HUES48 (cell line): ENCODE measurements at regions not wholly inside any gene's neighbourhood (a gene's known extent, or its start where the extent isn't known, plus 50 kb on each side); places are given as distances from the start of the nearest gene placed in this dataset.

Source experiments
- H3K27ac ChIP-seq: one replicate; pipeline ENCODE4 v1.7.0; 2013; ENCODE audit warnings: low read depth, low read length, inconsistent platforms
- H3K27me3 ChIP-seq: 2 replicates; pipeline ENCODE4 v1.6.1; 2013; ENCODE audit warnings: mild to moderate bottlenecking, low read length; ENCODE audit not compliant: control insufficient read depth, insufficient read depth
- H3K36me3 ChIP-seq: 2 replicates; pipeline ENCODE4 v1.6.1; 2013; ENCODE audit warnings: low read length; ENCODE audit not compliant: control insufficient read depth, insufficient read depth
- H3K4me1 ChIP-seq: 2 replicates; pipeline ENCODE4 v1.6.1; 2013; ENCODE audit warnings: mild to moderate bottlenecking, low read length; ENCODE audit not compliant: control insufficient read depth, insufficient read depth
- H3K4me3 ChIP-seq: 2 replicates; pipeline ENCODE4 v1.5.1; 2013; ENCODE audit warnings: mild to moderate bottlenecking, low read depth, low read length
- H3K9ac ChIP-seq: 2 replicates; pipeline ENCODE4 v1.6.1; 2013; ENCODE audit warnings: mild to moderate bottlenecking, low read depth, low read length, moderate library complexity
- H3K9me3 ChIP-seq: 2 replicates; pipeline ENCODE4 v1.6.1; 2013; ENCODE audit warnings: low read length; ENCODE audit not compliant: control insufficient read depth, insufficient read depth

DNA sequence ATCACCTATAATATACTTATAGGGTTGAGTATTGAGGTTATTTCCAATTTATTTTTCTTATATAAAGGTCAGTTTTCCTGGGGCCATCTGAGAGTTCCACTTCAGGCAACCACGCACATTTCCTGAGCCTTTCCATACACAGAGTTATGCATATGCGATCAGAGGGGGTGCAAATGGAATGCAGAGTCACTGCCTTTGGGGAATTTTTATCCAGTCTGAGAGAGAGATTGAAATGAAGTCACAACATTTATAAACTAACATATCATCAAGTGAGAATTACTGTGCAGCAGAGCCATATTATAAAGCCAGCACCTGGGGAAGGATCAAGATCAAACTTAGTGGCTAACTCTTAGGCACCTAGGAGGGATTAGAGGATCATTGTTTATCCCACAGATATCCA, 299.9 kb upstream of the PLXNA2 start:
- no peak overlapping the region for H3K27ac ChIP-seq
- no peaks in the 10 kb centered on the region for H3K9me3 ChIP-seq
- H3K9ac ChIP-seq: no peak overlapping the region
- H3K4me1 ChIP-seq: no peaks in the 10 kb centered on the region; the same call in 1 of the 2 replicates
- no peaks in the 10 kb centered on the region for H3K27me3 ChIP-seq
- H3K4me3 ChIP-seq: no peak overlapping the region
- no peaks in the 10 kb centered on the region for H3K36me3 ChIP-seq

DNA sequence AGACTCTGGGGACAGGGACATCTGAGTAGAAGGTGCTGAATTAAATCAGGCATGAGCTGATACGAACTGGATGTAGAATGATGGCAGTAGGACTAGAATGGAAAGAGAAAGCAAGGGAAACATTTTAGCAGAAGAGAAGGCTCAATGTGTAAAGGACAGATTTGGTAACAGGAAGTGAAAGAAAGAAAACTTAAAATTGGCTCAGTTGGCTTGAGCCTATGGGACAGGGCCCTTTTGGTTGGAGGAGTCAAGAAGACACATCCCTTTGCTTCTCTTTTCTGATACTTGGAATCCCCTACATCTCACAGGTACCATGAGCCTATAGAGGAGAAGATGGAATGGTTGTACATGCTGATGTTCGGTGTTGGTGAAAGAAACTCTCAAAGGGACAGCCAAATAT, 300.6 kb upstream of the PLXNA2 start:
- Histone ChIP-seq H3K27me3 (no peaks in the 10 kb centered on the region), H3K36me3 (no peaks in the 10 kb centered on the region), H3K9me3 (no peaks in the 10 kb centered on the region), H3K4me3 (no peak overlapping the region), H3K27ac (no peak overlapping the region), H3K9ac (no peak overlapping the region), H3K4me1 (no peaks in the 10 kb centered on the region; the same call in 1 of the 2 replicates)

DNA sequence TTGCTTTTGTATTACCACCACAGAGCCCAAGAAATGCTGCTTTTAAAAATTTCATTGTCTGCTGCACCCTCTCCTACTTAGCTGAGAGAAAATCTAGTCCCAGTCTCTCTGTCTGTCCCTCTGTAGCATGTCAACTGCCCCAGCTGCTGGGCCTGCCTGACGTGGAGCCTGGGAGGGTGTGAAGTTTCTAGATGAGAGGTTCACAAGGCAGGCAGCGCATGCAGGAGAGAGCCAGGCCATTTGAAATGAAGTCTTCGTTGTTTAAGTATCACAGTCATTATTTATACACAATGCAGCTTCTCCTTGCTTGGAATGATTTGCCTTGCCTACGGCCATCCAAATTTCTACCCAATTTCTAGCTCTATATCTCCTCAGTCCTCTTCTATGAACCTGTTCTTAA, 306.8 kb upstream of the PLXNA2 start:
- H3K27ac ChIP-seq: no peak overlapping the region
- H3K9me3 ChIP-seq: no peaks in the 10 kb centered on the region
- no peaks in the 10 kb centered on the region; the same call in 1 of the 2 replicates for H3K4me1 ChIP-seq

DNA sequence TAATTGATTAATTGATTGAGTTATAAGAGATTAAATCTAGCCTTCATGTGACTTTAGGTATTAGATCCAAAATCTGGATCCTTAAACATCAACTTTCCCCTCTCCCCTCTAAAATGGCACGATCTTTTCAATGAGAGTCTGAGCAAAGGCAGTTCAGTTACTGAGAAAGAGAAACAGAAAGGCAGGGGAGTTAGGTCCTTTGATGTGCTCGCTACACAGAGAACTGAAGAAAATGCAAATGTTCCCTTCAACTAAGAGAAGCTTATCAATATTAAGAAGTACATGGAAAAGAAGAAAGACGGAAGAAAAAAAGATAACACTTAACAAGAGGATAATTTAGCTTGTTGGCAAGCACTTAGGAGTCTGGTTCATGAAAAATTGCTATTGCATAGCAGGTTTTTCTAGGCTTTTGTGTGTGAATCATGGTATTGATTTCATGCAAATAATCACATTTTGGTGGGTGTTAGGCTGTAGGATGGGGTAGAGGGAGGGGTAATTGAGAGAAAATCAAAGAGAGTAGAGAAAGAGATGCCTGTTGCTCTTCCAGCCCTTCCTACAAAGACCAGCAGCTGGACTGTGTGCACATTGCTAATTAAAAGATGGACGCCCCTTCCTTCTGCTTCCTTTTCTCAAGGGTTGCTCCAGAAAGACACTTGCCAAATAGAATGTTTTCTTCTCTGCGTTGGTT, 307.6 kb upstream of the PLXNA2 start:
- Histone ChIP-seq H3K36me3 (no peaks in the 10 kb centered on the region), H3K9ac (no peak overlapping the region), H3K9me3 (no peaks in the 10 kb centered on the region)

More for the DNA sequence above, 306.8 kb upstream of the PLXNA2 start:
- Histone ChIP-seq H3K9ac (no peak overlapping the region), H3K27me3 (no peaks in the 10 kb centered on the region), H3K4me3 (no peak overlapping the region), H3K36me3 (no peaks in the 10 kb centered on the region)

DNA sequence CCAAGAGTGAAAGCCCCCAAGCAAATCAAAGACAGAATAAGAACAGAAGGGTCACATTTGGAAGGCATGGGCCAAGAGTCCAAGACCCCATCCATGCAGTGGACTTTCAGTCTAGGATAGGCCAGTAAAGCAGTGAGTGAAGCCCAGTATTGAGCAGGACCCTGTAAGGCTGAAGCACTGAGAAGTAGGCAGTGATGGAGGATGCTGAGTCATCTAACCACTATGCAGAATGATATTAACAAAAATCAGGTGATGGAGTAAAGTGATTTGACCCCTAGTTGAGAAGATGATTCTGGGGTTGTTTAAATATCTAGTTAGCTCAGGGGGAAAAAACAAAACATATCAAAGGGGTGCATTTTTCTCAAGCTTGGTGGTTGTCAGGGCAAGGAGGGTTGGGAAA, 308.7 kb upstream of the PLXNA2 start:
- Histone ChIP-seq H3K4me3 (no peak overlapping the region), H3K4me1 (no peaks in the 10 kb centered on the region; the same call in 1 of the 2 replicates), H3K27me3 (no peaks in the 10 kb centered on the region), H3K9ac (no peak overlapping the region), H3K36me3 (no peaks in the 10 kb centered on the region), H3K27ac (no peak overlapping the region), H3K9me3 (no peaks in the 10 kb centered on the region)

More for the DNA sequence above, 307.6 kb upstream of the PLXNA2 start:
- H3K27ac ChIP-seq: no peak overlapping the region
- no peak overlapping the region for H3K4me3 ChIP-seq
- no peaks in the 10 kb centered on the region; the same call in 1 of the 2 replicates for H3K4me1 ChIP-seq
- H3K27me3 ChIP-seq: no peaks in the 10 kb centered on the region

DNA sequence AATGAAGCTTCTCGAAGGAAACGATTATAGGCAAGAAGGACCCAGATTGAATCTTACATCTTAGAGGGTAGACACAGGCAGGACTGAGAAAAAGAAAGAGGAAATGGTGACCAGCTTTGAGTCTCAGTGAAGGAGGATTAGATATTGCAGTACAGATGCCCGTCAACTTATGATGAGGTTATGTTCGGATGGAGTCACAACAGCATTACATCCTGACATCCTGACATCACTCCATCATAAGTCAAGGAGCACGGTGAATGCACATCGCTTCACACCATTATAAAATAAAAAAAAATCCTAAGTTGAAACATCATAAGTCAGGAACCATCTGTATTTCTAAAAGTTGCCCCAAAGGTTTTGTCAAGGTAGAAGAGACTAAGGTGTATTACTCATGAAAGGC, 312.3 kb upstream of the PLXNA2 start:
- H3K9ac ChIP-seq: no peak overlapping the region
- H3K9me3 ChIP-seq: no peaks in the 10 kb centered on the region
- H3K27ac ChIP-seq: no peak overlapping the region
- H3K4me1 ChIP-seq: no peaks in the 10 kb centered on the region
- no peaks in the 10 kb centered on the region for H3K36me3 ChIP-seq
- H3K4me3 ChIP-seq: no peak overlapping the region
- H3K27me3 ChIP-seq: no peaks in the 10 kb centered on the region

DNA sequence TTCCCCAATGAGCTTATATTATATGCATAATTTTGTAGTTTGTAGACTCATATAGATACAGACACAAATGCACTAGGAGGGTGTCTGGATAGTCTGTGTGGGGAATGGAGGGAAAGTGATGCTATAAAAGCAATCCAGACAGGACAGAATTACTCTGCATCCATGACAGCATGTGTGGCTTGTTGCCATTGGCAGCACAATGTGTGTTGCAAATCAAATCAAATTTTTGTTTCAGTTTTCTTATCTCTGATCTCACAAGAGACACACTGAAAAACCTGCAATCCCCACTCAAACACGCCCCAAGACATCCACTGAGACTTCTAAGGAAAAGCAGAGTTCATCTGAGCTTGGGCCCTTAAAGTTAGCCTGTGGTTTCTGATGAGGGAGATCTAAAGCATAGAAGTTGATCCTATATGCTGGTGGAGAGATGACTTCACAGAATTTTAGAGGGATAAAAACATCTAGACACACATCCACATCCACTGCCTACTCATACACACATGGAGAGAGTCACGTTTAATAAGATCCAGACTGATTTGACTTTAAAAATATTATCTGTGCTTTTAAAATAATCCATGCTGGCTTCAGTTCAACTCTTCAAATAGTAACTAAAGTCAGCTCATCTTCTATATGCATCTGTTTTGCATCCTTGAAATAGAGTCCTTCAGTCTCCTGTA, 313.0 kb upstream of the PLXNA2 start:
- Histone ChIP-seq H3K9me3 (no peaks in the 10 kb centered on the region), H3K27ac (no peak overlapping the region), H3K9ac (no peak overlapping the region), H3K27me3 (no peaks in the 10 kb centered on the region), H3K4me1 (no peaks in the 10 kb centered on the region), H3K4me3 (no peak overlapping the region), H3K36me3 (no peaks in the 10 kb centered on the region)

DNA sequence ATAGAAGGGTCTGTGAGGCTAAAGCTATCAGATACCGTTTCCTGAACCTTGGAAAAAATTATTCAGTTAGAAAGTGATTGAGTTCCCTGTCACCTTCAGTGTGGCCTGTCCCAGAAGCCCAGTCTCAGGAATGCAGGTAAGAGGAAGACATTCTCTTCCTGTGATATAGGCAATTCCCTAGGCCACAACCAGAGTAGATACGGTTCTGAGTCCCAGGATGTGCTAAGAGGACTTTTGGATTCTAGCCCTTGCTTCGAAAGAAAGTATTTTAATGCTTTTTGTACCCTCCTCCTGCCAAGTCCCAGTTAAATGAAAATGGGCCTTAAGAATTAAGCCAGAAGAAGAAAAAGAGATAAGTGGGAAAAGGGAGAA, 313.5 kb upstream of the PLXNA2 start:
- Histone ChIP-seq H3K27ac (no peak overlapping the region), H3K36me3 (no peaks in the 10 kb centered on the region), H3K9me3 (no peaks in the 10 kb centered on the region), H3K9ac (no peak overlapping the region), H3K4me1 (no peaks in the 10 kb centered on the region), H3K27me3 (no peaks in the 10 kb centered on the region), H3K4me3 (no peak overlapping the region)

DNA sequence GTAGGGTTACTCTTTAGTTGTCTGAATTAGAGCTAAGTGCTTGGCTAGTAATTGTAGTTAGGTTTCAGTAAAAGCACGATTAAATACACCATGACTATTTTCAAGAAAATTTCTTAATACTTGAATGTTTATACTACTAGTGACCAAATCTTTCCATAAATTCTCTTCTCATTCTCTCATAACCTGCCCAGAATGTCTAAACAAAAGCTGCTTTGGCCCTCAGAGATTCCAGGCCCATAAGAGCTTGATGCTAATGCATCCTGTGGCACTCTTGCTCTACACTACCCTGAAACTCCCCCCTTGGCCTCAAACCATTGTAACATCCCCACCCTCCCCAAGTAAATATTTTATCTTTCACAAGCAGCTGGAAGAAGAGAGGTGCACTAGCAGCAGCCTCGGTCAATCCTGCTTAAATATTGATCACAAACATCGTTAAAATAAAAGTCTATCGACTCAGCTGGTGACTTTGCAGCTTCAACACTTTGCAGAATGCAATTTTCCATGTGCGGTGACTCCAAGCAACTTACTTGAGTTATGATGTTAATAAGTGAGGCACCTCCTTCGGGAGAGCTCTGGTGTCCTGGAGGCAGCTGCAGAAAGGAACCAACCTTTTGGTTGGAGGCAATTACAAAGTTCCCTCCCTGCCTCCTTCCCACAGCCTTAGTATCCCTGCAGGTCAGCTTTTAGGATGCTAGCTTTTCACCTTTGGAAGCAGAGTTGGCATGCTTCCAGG, 315.6 kb upstream of the PLXNA2 start:
- H3K4me1 ChIP-seq: no peaks in the 10 kb centered on the region
- no peaks in the 10 kb centered on the region for H3K9me3 ChIP-seq
- H3K9ac ChIP-seq: no peak overlapping the region
- no peak overlapping the region for H3K27ac ChIP-seq
- no peak overlapping the region for H3K4me3 ChIP-seq
- H3K27me3 ChIP-seq: no peaks in the 10 kb centered on the region
- no peaks in the 10 kb centered on the region for H3K36me3 ChIP-seq

DNA sequence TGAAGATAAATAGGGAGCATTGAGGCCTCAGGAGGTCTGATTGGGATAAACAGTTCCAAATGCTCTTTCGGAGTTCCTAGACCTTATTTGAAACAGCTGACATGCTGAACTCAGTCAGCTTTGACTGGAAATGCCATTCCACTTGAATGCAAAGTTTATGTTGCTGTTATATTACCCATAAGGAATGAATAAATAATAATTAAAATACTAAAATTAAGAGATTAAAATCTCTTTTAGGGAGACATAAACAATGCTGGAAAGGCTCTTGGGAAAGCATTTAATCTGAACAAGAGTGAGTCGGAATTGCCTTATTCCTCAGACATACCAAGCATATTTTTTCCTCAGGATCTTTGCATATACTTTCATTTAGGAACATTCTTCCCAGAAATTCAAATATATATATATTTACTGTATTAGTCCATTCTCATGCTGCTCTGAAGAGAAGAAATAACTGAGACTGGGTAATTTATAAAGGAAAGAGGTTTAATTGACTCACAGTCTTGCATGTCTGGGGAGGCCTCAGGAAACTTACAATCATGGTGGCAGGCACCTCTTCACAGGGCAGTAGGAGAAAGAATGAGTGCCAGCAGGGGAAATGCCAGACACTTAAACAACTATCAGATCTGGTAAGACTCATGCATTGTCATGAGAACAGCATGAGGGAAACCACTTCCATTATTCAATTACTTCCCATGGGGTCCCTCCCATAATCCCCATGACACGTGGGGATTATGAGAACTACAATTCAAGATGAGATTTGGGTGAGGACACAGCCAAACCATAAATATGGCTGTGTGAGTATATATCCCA, 318.2 kb upstream of the PLXNA2 start:
- Histone ChIP-seq H3K9me3 (no peaks in the 10 kb centered on the region), H3K9ac (no peak overlapping the region), H3K27ac (no peak overlapping the region), H3K27me3 (no peaks in the 10 kb centered on the region), H3K36me3 (no peaks in the 10 kb centered on the region), H3K4me1 (no peaks in the 10 kb centered on the region), H3K4me3 (no peak overlapping the region)
